ENCODE measurements at regions not wholly inside any gene's neighbourhood (a gene's known extent, or its start where the extent isn't known, plus 50 kb on each side); places are given as distances from the start of the nearest gene placed in this dataset.

DNA sequence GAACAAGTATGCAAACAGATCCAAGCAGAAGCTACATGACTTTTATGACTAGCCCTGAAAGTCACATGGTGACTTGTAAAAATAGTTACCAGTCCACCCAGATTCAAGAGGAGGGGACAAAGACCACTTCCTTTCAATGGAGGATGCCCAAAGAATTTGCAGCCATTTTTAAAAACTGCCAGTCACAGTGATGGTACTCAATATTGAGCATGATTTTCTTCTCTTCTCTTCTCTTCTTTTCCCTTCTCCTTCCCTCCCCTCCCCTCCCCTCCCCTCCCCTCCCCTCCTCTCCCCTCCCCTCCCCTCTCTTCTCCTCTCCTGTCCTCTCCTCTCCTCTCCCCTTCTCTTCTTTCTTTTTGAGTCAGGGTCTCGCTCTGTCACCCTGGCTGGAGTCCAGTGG lies 286.9 kb downstream of the PARP8 start:
- TF ChIP-seq ZNF384 (IDR thresholded peaks at IDR 0.05) (no peak), NFRKB (IDR thresholded peaks at IDR 0.05) (no peak), HDGF (IDR thresholded peaks at IDR 0.05; ENCODE audit: borderline replicate concordance) (no peak), FOXA1 (IDR thresholded peaks at IDR 0.05) (no peak), ARNT (IDR thresholded peaks at IDR 0.05) (no peak), FOXM1 (IDR thresholded peaks at IDR 0.05; ENCODE audit: borderline replicate concordance) (no peak), SP1 (IDR thresholded peaks at IDR 0.05) (no peak), FOXK2 (IDR thresholded peaks at IDR 0.05) (no peak), BHLHE40 (IDR thresholded peaks at IDR 0.05; ENCODE audit: borderline replicate concordance) (no peak), ELF4 (IDR thresholded peaks at IDR 0.05) (no peak)
- TF ChIP-seq, protein P1, sequence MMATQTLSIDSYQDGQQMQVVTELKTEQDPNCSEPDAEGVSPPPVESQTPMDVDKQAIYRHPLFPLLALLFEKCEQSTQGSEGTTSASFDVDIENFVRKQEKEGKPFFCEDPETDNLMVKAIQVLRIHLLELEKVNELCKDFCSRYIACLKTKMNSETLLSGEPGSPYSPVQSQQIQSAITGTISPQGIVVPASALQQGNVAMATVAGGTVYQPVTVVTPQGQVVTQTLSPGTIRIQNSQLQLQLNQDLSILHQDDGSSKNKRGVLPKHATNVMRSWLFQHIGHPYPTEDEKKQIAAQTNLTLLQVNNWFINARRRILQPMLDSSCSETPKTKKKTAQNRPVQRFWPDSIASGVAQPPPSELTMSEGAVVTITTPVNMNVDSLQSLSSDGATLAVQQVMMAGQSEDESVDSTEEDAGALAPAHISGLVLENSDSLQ (IDR thresholded peaks at IDR 0.05) = no peak
- DNase-seq (ENCODE audit: extremely low spot score) = no peak
- CTCF ChIA-PET = no interaction called here
- POLR2A ChIA-PET = no interaction called here

DNA sequence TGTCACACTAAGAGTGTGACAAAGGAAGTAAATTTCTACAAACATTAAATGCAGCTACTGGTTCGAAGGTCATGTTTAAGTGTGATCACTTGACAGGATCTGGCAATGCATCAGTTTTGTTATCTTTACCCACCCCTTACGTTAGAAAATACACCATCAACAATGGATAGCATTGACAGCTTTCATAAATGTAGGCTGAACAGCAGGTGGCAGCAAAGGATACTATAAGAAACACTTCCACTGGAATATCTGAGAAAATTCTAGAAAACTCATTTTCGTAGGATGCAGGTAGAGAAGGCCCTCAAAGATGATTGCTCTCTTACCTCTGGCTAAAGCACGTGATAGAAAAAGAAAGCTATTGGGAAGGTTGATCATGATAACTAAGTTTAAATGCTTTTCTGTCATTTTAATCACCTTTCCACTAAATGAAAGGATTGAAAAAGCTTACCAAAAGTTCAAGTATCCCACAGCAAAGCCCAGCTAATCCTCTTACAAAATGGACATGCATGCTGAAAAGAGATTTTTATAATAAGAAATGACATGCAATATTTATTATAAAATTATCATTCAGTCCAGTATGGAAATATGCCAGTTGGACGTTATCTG lies 292.5 kb downstream of the PARP8 start:
- POLR2A ChIA-PET = no interaction called here
- no peak for TF ChIP-seq ZNF384 (IDR thresholded peaks at IDR 0.05)
- no peak for TF ChIP-seq SUZ12 (IDR thresholded peaks at IDR 0.05)
- no peak for TF ChIP-seq SP1 (IDR thresholded peaks at IDR 0.05)
- TF ChIP-seq NFRKB (IDR thresholded peaks at IDR 0.05) = no peak
- TF ChIP-seq, protein P1 (IDR thresholded peaks at IDR 0.05) = peak; percentile 39
- CTCF ChIA-PET = interaction anchor here (0.6 to 0.8 kb wide), 2 partner anchors 41 to 422 kb away, joined by 3 read pairs; no protein-coding TSS in a partner anchor
- peak; percentile 20 for DNase-seq (ENCODE audit: extremely low spot score)

DNA sequence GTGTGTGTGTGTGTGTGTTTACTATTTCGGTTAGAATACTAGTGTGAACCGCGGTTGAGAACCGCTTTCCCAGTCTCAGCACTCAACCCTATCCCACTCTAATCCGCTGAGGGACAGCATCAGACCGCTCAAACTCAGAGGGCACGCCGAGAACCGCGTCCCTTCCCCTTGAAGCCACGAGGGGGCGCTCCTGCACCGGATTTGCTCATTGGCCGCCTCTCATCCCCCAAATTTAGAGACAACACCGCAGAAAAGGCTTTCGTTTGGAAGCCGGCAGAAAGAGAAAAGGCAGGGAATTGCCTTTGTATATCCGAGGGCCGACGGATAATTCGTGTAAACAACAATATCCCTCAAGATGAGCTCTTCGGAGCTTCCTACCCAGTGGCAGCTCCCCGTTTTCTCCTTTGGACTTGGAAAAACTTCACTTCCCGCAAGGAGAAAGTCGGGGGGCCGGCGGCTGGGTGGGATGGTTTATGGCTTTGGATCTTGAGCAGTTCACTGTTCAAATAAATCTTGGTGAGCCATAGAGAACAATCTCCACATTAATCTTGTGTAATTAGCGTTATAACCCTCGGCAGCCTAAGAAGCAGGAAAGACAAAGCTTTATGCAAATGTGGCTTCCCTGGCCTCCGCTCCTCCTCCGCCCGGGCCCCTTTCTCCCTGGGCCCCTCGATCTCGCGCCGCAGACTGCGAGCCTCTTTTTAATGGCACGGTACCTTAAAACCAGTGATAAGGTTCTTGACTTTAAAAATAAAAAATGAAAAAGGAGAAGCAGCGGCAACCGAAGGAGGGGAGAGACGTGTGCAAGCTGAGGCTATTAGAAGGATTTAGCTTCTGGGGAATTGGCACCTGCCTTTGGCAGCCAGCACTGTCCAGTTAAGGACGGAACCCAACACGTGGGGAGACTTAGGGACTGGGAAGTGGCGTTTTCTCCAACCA lies 296.8 kb downstream of the PARP8 start:
- CTCF ChIA-PET = interaction anchor here (0.5 to 1.0 kb wide), 8 partner anchors 385 to 1828 kb away, joined by 3 to 5 read pairs (median 3); no protein-coding TSS in a partner anchor
- peak; percentile 88 for DNase-seq (ENCODE audit: extremely low spot score)
- TF ChIP-seq CTBP1 (IDR thresholded peaks at IDR 0.05; ENCODE audit: borderline replicate concordance) (peak; percentile 44; the same call in 1 of the 2 replicates), ARNT (IDR thresholded peaks at IDR 0.05) (no peak)
- TF ChIP-seq, protein P1 (IDR thresholded peaks at IDR 0.05) = no peak
- POLR2A ChIA-PET = interaction anchor here (0.8 to 1.0 kb wide), 2 partner anchors 9 to 384 kb away, joined by 3 read pairs; no protein-coding TSS in a partner anchor

DNA sequence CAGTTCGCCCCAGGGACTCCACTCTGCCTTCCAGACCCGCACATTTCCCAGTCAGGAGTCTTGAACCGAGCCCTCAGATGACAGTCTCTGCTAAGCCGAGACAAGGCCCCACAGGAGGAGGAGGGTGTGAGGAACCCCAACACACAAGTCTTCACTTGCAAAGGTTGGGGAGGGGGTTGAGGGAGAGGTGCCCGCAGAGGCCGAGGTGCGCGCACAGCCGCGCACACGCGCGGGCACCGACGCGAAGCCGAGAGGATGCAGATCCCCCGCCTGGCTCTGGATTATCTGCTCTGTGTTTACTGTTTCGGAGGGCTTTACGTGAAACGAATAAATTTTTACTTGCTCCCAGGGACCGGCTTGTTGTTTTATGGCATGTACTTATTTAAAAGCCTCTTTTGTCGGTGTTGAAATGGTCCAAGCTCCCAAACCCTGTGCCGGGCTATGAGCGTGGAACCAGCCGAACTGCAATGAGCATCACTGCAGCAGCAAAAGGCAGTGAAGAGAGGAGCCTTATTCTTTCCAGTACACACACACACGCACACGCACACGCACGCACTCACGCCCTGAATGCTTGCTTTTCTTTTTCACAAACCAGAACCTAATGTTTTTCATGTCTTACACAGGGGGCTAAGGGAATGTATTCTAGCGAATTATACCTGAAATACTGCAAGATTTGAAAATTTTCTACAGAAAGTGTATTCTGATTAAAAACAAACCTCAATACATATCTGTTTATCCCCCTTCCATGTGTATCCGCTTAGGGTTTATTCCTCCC lies 297.7 kb downstream of the PARP8 start:
- no peak for DNase-seq (ENCODE audit: extremely low spot score)
- POLR2A ChIA-PET = interaction anchor here (0.8 to 1.0 kb wide), 2 partner anchors 8 to 383 kb away, joined by 3 read pairs; no protein-coding TSS in a partner anchor

More for the DNA sequence above, 297.7 kb downstream of the PARP8 start:
- TF ChIP-seq FOXK2 (IDR thresholded peaks at IDR 0.05) (no peak), SP1 (IDR thresholded peaks at IDR 0.05) (no peak), ARNT (IDR thresholded peaks at IDR 0.05) (no peak), ZNF384 (IDR thresholded peaks at IDR 0.05) (no peak), FOXM1 (IDR thresholded peaks at IDR 0.05; ENCODE audit: borderline replicate concordance) (no peak), SUZ12 (IDR thresholded peaks at IDR 0.05) (no peak), BHLHE40 (IDR thresholded peaks at IDR 0.05; ENCODE audit: borderline replicate concordance) (no peak), TARDBP (IDR thresholded peaks at IDR 0.05) (no peak), LEF1 (IDR thresholded peaks at IDR 0.05; ENCODE audit: borderline replicate concordance) (no peak), FOXA1 (IDR thresholded peaks at IDR 0.05) (no peak), NFRKB (IDR thresholded peaks at IDR 0.05) (no peak), ELF4 (IDR thresholded peaks at IDR 0.05) (no peak), L3MBTL2 (conservative IDR thresholded peaks at IDR 0.05) (no peak), CTBP1 (IDR thresholded peaks at IDR 0.05; ENCODE audit: borderline replicate concordance) (no peak), HDGF (IDR thresholded peaks at IDR 0.05; ENCODE audit: borderline replicate concordance) (no peak)
- TF ChIP-seq, protein P1 (IDR thresholded peaks at IDR 0.05) = no peak
- CTCF ChIA-PET = interaction anchor here (0.8 to 1.0 kb wide), 3 partner anchors 384 to 1043 kb away, joined by 4 to 5 read pairs (median 4); no protein-coding TSS in a partner anchor
